GM12872 (cell line): ENCODE measurements at regions not wholly inside any gene's neighbourhood (a gene's known extent, or its start where the extent isn't known, plus 50 kb on each side); places are given as distances from the start of the nearest gene placed in this dataset.

Experiments used
- TF ChIP-seq, protein P1 (sequence below): IDR thresholded peaks from 3 replicates; pipeline ENCODE4 v1.5.1; 2011; ENCODE audit warnings: low read depth, mild to moderate bottlenecking, low read length, moderate library complexity; ENCODE audit not compliant: insufficient read depth

DNA sequence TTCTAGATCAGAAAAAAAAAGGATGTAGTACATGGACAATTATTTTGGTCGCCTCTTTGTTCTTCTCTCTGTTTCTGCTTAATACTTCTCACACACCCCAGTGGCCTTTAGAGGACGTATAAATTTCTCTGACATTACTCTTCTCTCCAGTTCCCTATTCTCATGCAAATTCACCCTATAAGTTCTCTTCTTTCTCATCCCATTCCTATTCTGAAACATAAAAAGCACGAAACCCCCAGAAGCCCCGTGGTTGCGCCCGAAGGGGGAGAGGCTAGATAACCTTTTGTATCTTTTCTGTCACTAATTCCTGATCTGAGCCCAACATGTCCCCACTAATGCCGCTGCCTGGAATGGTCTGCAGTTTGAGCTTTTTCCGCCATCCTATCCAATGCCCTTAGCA lies 136.9 kb downstream of the SKIDA1 start:
- TF ChIP-seq, protein P1, sequence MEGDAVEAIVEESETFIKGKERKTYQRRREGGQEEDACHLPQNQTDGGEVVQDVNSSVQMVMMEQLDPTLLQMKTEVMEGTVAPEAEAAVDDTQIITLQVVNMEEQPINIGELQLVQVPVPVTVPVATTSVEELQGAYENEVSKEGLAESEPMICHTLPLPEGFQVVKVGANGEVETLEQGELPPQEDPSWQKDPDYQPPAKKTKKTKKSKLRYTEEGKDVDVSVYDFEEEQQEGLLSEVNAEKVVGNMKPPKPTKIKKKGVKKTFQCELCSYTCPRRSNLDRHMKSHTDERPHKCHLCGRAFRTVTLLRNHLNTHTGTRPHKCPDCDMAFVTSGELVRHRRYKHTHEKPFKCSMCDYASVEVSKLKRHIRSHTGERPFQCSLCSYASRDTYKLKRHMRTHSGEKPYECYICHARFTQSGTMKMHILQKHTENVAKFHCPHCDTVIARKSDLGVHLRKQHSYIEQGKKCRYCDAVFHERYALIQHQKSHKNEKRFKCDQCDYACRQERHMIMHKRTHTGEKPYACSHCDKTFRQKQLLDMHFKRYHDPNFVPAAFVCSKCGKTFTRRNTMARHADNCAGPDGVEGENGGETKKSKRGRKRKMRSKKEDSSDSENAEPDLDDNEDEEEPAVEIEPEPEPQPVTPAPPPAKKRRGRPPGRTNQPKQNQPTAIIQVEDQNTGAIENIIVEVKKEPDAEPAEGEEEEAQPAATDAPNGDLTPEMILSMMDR, result no peak

DNA sequence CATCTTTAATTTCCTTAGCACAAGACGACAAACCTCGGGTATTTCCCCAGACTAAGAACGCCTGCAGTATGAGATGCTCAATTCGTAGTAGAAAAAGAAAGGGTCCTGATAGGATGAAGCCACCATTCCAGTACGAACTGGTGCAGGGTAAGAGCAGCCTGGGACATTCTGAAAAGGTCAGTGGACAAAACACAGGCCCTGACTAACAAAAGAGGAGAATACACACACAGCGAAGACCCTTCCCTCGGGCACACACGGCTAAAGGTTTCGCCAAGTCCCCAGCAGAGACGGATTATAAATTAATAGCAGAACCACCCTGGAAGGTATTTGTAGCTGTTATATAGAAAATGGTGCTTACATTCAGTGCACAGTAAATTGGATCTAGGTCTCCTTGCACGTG lies 137.6 kb downstream of the SKIDA1 start:
- TF ChIP-seq, protein P1, result no peak

DNA sequence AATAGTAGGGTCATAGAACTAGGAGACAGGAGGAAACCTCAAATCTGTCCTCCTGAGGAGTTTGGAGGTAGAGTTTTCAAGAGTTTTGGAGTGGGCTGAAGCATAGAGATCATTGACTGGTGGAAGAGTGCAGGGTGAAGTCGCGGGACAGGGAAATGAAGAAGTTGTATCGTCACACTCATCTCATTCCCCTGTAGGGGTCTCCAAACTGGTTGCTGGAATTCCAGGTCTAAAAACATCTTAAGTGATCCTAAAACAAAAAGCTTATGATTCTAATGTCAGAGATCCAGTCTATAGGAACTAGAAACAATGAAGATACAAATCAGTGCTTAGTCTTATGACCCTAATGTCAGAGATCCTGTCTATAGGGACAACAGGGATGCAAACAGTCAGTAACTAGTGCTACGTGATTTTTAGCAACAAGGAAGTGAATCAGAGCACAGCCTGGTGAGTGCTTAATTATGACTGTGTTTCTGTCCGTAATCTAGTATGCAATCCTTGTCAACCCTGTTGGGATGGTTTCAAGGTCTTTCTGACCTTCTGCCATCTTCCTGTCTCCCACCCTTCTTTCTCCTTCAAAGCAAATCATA lies 139.4 kb downstream of the SKIDA1 start:
- TF ChIP-seq, protein P1, result no peak

DNA sequence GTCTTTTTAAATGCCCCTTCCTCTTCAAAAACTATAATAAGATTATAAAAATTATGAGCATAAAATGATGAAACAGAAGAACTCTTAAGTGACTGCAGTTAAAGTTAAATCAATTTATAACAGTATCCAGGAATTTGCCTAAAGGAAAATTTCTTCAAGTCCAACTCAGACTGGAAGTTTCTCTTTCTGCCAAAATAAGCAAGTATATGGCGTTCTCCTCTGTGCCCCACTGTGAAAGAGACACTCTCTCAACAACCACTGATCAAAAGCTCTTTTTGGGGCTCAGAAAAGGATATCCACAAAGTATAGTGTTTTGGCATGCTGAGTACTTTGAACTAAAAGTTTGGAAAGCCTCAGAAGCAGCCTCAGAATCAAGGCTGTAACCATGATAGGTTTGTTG lies 139.9 kb downstream of the SKIDA1 start:
- TF ChIP-seq, protein P1, result no peak

DNA sequence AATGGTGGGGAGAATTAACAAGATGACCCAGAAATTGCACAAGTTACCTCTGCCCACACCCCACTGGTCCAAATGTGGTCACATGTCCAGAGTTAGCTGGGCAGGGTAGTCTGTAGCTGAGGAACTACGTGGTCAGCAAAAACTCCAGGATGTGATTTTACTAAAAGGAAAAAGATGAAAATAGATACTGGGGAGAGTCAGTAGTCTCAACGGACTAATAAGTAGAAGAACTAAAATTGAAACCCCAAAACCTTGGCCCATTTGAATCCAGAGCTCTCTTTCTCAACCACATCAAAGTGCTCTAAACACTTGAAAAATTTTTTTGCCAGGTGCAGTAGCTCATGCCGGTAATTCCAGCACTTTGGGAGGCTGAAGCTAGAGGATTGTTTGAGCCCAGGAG lies 146.3 kb downstream of the SKIDA1 start:
- TF ChIP-seq, protein P1, result no peak

DNA sequence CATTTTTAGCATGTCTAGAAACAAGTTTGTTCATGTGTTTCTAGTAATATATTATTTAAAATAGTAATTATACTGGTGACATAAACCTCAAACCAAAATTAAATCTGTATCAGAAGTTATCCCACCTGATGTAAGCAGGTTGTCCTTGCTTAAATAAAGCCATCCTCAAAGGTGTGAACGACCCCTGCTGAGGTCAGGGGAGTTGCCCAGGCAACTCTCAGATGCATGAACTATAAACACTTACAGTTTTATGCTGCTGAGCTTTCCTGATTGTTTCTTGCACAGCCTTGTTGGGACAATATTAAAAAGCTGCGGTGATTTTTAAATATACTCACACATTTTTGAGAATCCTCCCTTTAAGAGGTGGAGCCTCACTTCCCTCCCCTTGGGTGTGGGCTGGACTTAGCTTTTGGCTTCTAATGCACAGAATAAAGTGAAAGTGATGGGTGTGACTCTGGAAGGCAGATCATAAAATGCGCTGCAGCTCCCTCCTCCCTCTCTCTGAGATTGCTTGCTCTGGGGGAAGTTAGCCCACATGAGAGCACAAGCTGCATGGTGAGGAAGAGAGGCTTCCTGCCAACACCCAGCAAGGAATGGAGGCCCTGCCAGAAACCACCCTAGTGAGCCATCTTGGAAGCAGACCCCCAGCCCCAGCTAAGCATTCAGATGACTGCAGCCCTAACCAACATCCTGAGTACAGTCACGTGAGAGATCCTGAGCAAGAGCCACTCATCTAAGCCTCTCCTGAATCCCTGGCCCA lies 152.7 kb downstream of the SKIDA1 start:
- TF ChIP-seq, protein P1, result no peak

DNA sequence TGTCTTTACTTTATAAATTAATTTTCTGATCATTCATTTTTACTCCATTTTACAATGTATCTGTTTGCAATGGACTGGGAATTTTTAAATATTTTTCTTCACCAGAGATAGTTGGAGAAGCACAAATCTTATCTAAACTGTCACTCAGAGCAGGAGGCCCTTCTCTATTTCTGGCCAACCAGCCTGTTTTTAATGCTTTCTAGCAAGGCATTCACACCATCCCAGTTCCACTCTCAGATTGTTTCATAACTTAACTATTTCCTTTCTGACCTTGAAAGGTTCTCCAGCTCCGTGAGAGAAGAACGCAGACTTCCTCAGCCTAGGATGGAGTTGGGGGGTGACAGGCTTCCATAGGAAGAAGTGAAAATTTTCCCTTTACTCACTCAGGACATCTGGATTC lies 155.8 kb downstream of the SKIDA1 start:
- TF ChIP-seq, protein P1, result no peak
